ENCODE measurements at regions not wholly inside any gene's neighbourhood (a gene's known extent, or its start where the extent isn't known, plus 50 kb on each side); places are given as distances from the start of the nearest gene placed in this dataset.
A peak's percentile ranks its signal among the peaks of the same experiment; 100 is the strongest.
"Not testable (repeated sequence)": the region's sequence is repeated elsewhere in the genome, so short reads cannot be mapped to it uniquely, and the experiment has no call there.

DNA sequence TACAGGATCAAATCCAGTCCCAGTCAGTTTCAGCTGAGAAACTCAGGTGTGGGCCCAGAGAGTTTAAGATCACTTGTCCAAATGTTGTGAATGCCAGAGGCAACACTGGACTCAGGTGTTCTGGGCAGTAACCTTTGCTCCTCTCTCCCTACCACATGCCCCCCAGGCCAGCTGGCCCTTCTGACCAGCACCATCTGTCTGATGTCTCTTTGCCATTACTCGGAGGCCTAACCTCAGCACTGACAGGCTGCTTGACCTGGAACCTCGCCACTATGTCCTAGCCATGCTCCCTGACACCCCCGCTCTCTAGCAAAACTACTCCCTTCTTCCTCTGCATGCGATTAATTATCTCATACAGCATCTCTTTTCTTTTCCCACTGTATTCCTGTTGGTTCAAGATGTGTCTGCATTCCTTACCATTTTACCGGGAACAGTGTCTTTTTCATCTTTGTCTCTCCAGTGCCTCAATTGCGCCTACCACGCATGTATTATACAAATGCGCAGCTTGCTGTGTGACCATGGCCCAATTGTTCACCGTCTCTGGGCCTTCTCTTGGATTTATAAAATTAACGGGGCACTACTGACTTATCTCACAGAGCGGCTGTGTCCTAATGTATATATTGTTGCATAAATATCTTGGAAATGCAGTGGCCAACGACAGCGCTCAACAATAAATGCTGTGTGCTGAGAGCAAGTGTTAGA is 159.5 kb upstream of the IRF2BP2 start:
- intact Hi-C loops (cut with micrococcal nuclease): loop anchor here (2.0 kb wide), 1 partner anchor 113 kb away; no protein-coding TSS in a partner anchor
- Mint-ChIP-seq H3K4me3 (no peak overlapping the region), H3K9me3 (no peaks in the 10 kb centered on the region), H3K27me3 (ENCODE audit: low read depth) (no peaks in the 10 kb centered on the region), H3K27ac (peak overlapping the region; percentile 87), H3K36me3 (ENCODE audit: low read depth) (no peaks in the 10 kb centered on the region), H3K4me1 (ENCODE audit: low read depth) (peaks cover 64% of the 10 kb centered on the region)
- DNase-seq: no peak
- CTCF ChIA-PET: no interaction called here

DNA sequence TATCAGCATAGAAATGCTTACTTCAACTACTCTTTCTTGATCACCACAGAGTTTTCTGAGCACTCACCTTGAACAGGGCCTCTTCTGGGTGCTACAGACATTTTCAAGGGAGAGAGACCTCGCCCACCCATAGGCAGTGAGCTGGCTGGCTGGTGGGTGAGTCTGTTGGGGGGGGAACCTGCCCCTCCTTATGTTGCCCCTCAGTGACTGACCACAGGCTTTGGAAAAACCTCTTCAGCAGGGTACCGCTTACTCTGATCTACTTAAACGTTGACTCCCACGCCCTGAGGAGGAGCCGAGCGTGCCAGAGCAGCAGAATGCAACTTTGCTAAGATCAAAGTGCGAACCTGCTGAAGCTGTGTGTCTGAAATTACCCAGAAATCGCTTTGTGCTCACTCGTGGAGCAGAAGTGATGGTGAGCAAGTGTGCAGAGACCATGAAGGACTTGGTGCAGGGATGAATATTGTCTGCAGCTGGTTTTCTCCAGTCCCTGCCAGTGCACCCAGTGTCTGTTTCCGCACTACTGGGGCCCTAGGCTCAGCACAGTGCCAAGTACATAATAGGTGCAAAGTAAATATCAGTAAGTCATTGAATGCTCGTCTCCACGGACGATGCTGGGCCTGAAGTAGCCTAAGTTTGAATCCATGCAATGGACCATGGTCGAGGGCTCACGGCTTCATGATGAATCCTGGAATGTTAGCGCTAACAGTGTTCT is 158.7 kb upstream of the IRF2BP2 start:
- CTCF ChIA-PET: interaction anchor here (0.6 to 2.0 kb wide), 3 partner anchors 14 to 275 kb away, joined by 3 to 8 read pairs (median 6); no protein-coding TSS in a partner anchor
- Mint-ChIP-seq H3K4me3 (peak overlapping the region; percentile 61), H3K27ac (peak overlapping the region; percentile 87), H3K9me3 (no peaks in the 10 kb centered on the region), H3K36me3 (ENCODE audit: low read depth) (no peaks in the 10 kb centered on the region), H3K4me1 (ENCODE audit: low read depth) (peaks cover 61% of the 10 kb centered on the region), H3K27me3 (ENCODE audit: low read depth) (no peaks in the 10 kb centered on the region)
- intact Hi-C loops (cut with micrococcal nuclease): loop anchor here (1.0 to 2.0 kb wide), 7 partner anchors 37 to 267 kb away; no protein-coding TSS in a partner anchor
- DNase-seq: peak; percentile 71

DNA sequence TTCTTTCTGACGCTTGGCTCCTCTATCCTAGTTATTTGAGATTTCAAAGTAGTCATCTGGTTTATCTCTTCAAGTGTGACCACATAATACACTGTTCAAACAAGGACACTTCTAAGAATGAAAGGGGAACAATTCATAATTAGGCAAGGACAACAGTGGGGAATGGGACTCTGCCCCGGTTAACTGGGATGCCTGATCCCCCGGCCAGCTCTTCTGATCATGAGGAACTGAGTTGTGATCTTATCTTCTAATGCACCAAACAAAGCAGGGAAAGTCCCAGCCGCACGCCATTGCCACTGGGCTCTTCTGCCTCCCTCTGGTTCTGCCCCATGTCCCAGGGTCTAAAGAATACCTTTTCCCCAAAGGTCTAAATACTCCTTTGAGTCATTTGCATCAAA is 158.2 kb upstream of the IRF2BP2 start:
- H3K4me1 Mint-ChIP-seq (ENCODE audit: low read depth): peaks cover 60% of the 10 kb centered on the region

DNA sequence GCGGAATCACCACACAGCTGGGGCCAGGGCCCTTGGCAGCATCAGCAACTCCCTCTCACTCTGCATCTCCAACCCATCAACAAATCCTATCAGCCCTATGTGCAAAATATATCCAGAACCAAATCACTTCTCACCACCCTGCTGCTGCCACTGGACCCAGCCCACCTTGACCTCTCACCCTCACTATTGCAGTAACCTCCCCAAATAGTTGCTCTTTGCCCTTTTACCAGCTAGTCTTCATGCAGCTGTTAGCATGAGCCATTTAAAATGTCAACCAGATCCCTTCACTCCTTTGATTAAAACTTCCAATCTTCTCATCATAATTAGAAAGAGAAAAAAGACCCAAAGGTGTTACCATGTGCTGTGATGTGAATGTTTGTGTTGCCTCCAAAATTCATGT is 155.7 kb upstream of the IRF2BP2 start:
- H3K9me3 Mint-ChIP-seq: no peaks in the 10 kb centered on the region
- no peaks in the 10 kb centered on the region for H3K27me3 Mint-ChIP-seq (ENCODE audit: low read depth)
- CTCF ChIA-PET: interaction anchor here (0.7 kb wide), 1 partner anchor 312 kb away, joined by 4 read pairs; no protein-coding TSS in a partner anchor
- DNase-seq: no peak
- intact Hi-C loops (cut with micrococcal nuclease): no loop called here
- peaks cover 39% of the 10 kb centered on the region for H3K4me1 Mint-ChIP-seq (ENCODE audit: low read depth)
- H3K27ac Mint-ChIP-seq: no peak overlapping the region
- no peaks in the 10 kb centered on the region for H3K36me3 Mint-ChIP-seq (ENCODE audit: low read depth)
- no peak overlapping the region for H3K4me3 Mint-ChIP-seq

More for the DNA sequence above, 158.2 kb upstream of the IRF2BP2 start:
- Mint-ChIP-seq H3K9me3 (no peaks in the 10 kb centered on the region), H3K27ac (peak overlapping the region; percentile 87), H3K4me3 (peak overlapping the region; percentile 61), H3K27me3 (ENCODE audit: low read depth) (no peaks in the 10 kb centered on the region), H3K36me3 (ENCODE audit: low read depth) (no peaks in the 10 kb centered on the region)
- intact Hi-C loops (cut with micrococcal nuclease): loop anchor here (1.0 to 2.0 kb wide), 7 partner anchors 37 to 267 kb away; no protein-coding TSS in a partner anchor
- CTCF ChIA-PET: interaction anchor here (0.5 to 2.0 kb wide), 4 partner anchors 13 to 276 kb away, joined by 3 to 8 read pairs (median 4); no protein-coding TSS in a partner anchor
- DNase-seq: peak; percentile 74

DNA sequence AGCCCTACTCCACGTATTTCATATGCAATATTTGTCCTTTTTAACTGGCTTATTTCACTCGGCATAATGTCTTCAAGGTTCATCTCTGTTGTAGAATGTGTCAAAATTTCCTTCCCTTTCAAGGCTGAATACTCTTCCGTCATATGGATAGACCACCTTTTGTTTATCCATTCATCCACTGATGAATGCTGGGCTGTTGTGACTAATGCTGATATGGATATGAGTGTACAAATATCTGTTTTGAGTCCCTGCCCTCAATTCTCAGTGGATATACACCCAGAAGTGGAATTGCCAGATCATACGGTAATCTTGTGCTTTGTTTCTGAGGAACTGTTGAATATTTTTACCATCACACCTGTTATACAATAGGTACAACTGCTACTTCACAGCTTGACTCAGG is 155.2 kb upstream of the IRF2BP2 start:
- H3K4me3 Mint-ChIP-seq: no peak overlapping the region
- CTCF ChIA-PET: no interaction called here
- intact Hi-C loops (cut with micrococcal nuclease): no loop called here
- DNase-seq: no peak
- H3K36me3 Mint-ChIP-seq (ENCODE audit: low read depth): no peaks in the 10 kb centered on the region
- H3K27me3 Mint-ChIP-seq (ENCODE audit: low read depth): no peaks in the 10 kb centered on the region
- H3K4me1 Mint-ChIP-seq (ENCODE audit: low read depth): peaks cover 39% of the 10 kb centered on the region
- no peaks in the 10 kb centered on the region for H3K9me3 Mint-ChIP-seq
- H3K27ac Mint-ChIP-seq: no peak overlapping the region

DNA sequence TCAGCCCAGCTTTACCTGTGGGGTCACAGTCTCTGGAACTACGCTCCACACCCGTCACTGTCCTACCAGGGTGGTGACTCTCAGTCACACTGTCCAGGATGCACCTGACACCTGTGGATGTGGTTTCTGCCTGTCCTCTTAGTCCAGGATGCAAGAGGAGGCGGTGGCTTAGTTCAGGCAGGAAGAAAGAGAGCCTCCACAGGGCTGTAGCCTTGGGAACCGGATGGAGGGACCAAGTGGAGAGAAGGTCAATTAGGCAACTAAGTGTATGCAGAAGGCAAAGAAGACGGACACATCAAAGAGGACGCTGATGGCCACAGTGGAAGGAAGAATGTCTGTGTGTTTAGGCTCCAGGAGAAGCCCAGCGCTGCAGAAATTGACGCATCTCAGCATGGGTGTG is 153.9 kb upstream of the IRF2BP2 start:
- no peak for DNase-seq
- no peaks in the 10 kb centered on the region for H3K9me3 Mint-ChIP-seq
- H3K27ac Mint-ChIP-seq: no peak overlapping the region
- no peaks in the 10 kb centered on the region for H3K27me3 Mint-ChIP-seq (ENCODE audit: low read depth)
- intact Hi-C loops (cut with micrococcal nuclease): no loop called here
- no peaks in the 10 kb centered on the region for H3K36me3 Mint-ChIP-seq (ENCODE audit: low read depth)
- peaks cover 34% of the 10 kb centered on the region for H3K4me1 Mint-ChIP-seq (ENCODE audit: low read depth)
- CTCF ChIA-PET: interaction anchor here (1.2 kb wide), 1 partner anchor 10 kb away, joined by 4 read pairs; no protein-coding TSS in a partner anchor
- no peak overlapping the region for H3K4me3 Mint-ChIP-seq

DNA sequence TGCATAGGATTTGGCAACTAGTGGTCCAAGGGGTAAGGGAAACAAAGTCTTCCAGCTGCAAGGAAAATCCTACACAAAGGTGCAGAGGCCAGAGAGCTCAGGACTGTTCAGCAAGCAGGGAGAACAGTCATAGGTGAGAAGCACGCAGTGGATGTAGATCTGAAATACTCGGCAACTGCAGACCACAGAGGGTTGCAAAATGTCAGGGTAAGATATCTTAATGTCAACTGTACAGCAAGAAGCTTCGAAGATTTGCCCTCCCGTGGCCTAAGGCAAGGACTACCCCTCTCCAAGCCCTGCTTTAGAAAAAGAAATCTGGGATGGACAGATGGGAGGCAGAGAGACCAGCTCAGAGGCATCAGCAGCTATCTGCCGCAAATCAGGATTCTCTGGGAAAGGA is 153.4 kb upstream of the IRF2BP2 start:
- H3K4me3 Mint-ChIP-seq: no peak overlapping the region
- no peaks in the 10 kb centered on the region for H3K9me3 Mint-ChIP-seq
- H3K4me1 Mint-ChIP-seq (ENCODE audit: low read depth): peaks cover 32% of the 10 kb centered on the region
- DNase-seq: no peak
- H3K27ac Mint-ChIP-seq: no peak overlapping the region
- intact Hi-C loops (cut with micrococcal nuclease): no loop called here
- CTCF ChIA-PET: interaction anchor here (1.2 kb wide), 1 partner anchor 9 kb away, joined by 4 read pairs; no protein-coding TSS in a partner anchor
- no peaks in the 10 kb centered on the region for H3K27me3 Mint-ChIP-seq (ENCODE audit: low read depth)
- H3K36me3 Mint-ChIP-seq (ENCODE audit: low read depth): no peaks in the 10 kb centered on the region

DNA sequence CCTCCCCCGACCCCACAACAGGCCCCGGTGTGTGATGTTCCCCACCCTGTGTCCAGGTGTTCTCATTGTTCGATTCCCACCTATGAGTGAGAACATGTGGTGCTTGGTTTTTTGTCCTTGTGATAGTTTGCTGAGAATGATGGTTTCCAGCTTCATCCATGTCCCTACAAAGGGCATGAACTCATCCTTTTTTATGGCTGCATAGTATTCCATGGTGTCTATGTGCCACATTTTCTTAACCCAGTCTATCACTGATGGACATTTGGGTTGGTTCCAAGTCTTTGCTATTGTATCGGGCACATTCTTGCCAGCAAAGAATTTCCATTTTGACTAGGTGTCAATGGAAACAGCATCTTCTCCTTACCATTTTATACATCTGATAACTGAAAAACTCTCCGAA is 152.1 kb upstream of the IRF2BP2 start:
- H3K9me3 Mint-ChIP-seq; H3K36me3 Mint-ChIP-seq (ENCODE audit: low read depth); H3K27ac Mint-ChIP-seq; H3K4me3 Mint-ChIP-seq; H3K27me3 Mint-ChIP-seq (ENCODE audit: low read depth); DNase-seq; intact Hi-C loops (cut with micrococcal nuclease); CTCF ChIA-PET: not testable (repeated sequence)
- H3K4me1 Mint-ChIP-seq (ENCODE audit: low read depth): peaks cover 21% of the 10 kb centered on the region

DNA sequence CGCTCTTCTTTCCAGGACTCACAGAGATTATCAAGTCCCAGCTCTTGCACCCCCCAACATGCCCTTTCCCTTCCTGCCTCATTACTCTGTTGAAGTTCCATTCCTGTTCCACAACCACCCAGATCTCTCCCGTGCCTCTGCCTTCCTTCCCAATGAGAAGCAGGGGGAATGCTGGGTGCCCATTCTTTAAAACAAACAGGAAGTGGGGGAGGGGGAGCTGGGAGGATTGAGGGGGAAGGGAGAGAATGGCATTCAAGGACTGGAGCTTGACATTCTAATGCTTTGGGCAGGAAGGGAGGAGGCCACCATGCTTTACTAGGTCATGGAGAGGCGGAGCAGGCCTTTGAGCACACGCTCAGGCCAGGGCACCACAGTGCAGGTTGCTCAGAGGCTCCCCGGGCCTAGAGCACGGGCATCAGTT is 150.3 kb upstream of the IRF2BP2 start:
- no peak overlapping the region for H3K27ac Mint-ChIP-seq
- H3K36me3 Mint-ChIP-seq (ENCODE audit: low read depth): no peaks in the 10 kb centered on the region
- H3K9me3 Mint-ChIP-seq: no peaks in the 10 kb centered on the region
- intact Hi-C loops (cut with micrococcal nuclease): no loop called here
- DNase-seq: no peak
- no peaks in the 10 kb centered on the region for H3K27me3 Mint-ChIP-seq (ENCODE audit: low read depth)
- no peak overlapping the region for H3K4me3 Mint-ChIP-seq
- H3K4me1 Mint-ChIP-seq (ENCODE audit: low read depth): peaks cover 18% of the 10 kb centered on the region
- CTCF ChIA-PET: no interaction called here

DNA sequence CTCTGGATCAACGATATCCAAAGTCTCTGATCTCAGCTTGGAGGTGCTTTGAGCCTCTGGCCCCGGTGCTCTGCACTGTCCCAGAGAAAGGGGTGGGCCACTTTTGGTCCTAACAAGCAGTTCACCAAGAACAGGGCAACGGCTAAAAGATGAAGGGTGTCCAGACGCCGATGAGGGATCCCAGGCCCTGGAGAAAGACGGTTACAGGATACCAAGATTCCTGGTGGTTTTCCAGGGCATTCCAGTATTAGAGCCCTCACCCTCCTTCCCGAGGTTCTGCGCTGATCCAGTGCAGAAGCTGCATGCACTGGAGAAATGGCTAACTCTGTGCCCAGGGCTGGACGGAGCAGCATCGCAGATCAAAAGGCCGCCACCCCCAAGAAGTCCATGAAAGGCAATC is 149.9 kb upstream of the IRF2BP2 start:
- Mint-ChIP-seq H3K27ac (no peak overlapping the region), H3K4me1 (ENCODE audit: low read depth) (peaks cover 18% of the 10 kb centered on the region), H3K27me3 (ENCODE audit: low read depth) (no peaks in the 10 kb centered on the region), H3K36me3 (ENCODE audit: low read depth) (no peaks in the 10 kb centered on the region), H3K9me3 (no peaks in the 10 kb centered on the region), H3K4me3 (no peak overlapping the region)
- no peak for DNase-seq
- CTCF ChIA-PET: no interaction called here
- intact Hi-C loops (cut with micrococcal nuclease): loop anchor here (2.0 kb wide), 1 partner anchor 29 kb away; no protein-coding TSS in a partner anchor

DNA sequence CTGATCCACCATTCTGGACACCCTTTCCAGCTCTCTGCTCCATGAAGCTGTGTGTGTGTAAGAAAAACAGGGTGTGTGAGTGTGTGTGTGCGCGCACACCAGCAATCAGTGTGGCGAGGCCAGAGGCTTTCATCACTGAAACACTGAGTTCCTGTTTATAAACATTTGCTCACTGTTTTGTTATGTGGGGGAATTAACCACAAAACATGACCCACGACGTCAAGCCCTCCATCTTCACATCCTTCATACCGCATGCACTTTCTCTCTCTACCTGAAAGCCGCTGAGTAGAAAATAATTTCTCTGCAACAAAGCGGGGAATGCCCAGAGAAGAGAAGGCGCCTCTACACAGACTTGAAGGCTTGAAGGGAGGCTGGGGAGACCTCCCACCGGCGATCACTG is 148.9 kb upstream of the IRF2BP2 start:
- peak overlapping the region; percentile 1 for H3K27ac Mint-ChIP-seq
- H3K4me3 Mint-ChIP-seq: no peak overlapping the region
- peak; percentile 61 for DNase-seq
- peaks cover 18% of the 10 kb centered on the region for H3K4me1 Mint-ChIP-seq (ENCODE audit: low read depth)
- CTCF ChIA-PET: no interaction called here
- no peaks in the 10 kb centered on the region for H3K36me3 Mint-ChIP-seq (ENCODE audit: low read depth)
- H3K9me3 Mint-ChIP-seq: no peaks in the 10 kb centered on the region
- H3K27me3 Mint-ChIP-seq (ENCODE audit: low read depth): no peaks in the 10 kb centered on the region
- intact Hi-C loops (cut with micrococcal nuclease): loop anchor here (2.0 kb wide), 1 partner anchor 28 kb away; no protein-coding TSS in a partner anchor

DNA sequence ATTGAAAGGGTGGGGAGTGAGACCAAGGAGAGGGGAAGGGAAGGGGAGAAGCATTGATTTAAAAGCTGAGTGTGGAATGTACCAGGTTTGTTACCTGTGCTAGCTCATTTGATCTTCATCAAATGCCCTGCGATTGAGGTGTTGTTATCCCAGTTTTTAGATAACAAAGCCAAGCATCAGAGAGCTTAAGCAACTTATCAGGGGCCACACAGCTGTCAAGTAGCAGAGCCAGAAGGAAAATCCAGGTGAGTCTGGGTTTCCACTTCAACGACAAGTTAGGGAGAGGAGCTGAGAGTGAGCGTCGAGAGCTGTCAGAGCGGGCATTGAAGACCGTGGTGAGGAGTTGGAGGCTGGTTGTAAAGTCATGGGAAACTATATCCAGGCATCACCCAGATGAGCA is 146.9 kb upstream of the IRF2BP2 start:
- no peaks in the 10 kb centered on the region for H3K36me3 Mint-ChIP-seq (ENCODE audit: low read depth)
- CTCF ChIA-PET: interaction anchor here (0.9 kb wide), 1 partner anchor 9 kb away, joined by 3 read pairs; no protein-coding TSS in a partner anchor
- peaks cover 18% of the 10 kb centered on the region for H3K4me1 Mint-ChIP-seq (ENCODE audit: low read depth)
- no peak overlapping the region for H3K4me3 Mint-ChIP-seq
- no peak for DNase-seq
- intact Hi-C loops (cut with micrococcal nuclease): no loop called here
- H3K27me3 Mint-ChIP-seq (ENCODE audit: low read depth): no peaks in the 10 kb centered on the region
- H3K9me3 Mint-ChIP-seq: no peaks in the 10 kb centered on the region
- no peak overlapping the region for H3K27ac Mint-ChIP-seq

All from activated naive CD4-positive, alpha-beta T cell treated with anti-CD3 and anti-CD28 coated beads for 36 hours (primary cell).